Body of pancreas (tissue), 4 donors: ENCODE measurements at regions not wholly inside any gene's neighbourhood (a gene's known extent, or its start where the extent isn't known, plus 50 kb on each side); places are given as distances from the start of the nearest gene placed in this dataset.

Experiments
- ATAC-seq: fragments of 150-250 bp; one replicate; pipeline ENCODE4 v1.9.1; 2016
- DNase-seq, 4 donors: peaks; one replicate each; pipeline ENCODE4 v3.0.0-alpha.2; 2019
- H3K27ac ChIP-seq, 4 donors: fragments of 200-600 bp; sonication (generic); 1 replicate in 3 of 4; 2 replicates in 1 of 4; pipeline versions ENCODE4 v1.5.1 to v1.6.1; 2016 to 2019; ENCODE audit warnings: mild to moderate bottlenecking in 1 of 4, mixed read lengths in 1 of 4, moderate library complexity in 1 of 4
- H3K27me3 ChIP-seq, 2 donors: fragments of 200-600 bp; sonication (generic); one replicate each; pipeline ENCODE4 v1.6.0; 2016; ENCODE audit warnings: mild to moderate bottlenecking in 1 of 2
- H3K36me3 ChIP-seq, 2 donors: fragments of 200-600 bp; sonication (generic); replicated peaks in 1 of 2; 2 replicates each; pipeline ENCODE4 v1.5.1; 2016; ENCODE audit warnings: low read depth in 2 of 2; ENCODE audit not compliant: insufficient read depth in 1 of 2
- H3K4me1 ChIP-seq: fragments of 200-600 bp; sonication (generic); one replicate; pipeline ENCODE4 v1.6.0; 2016
- H3K4me3 ChIP-seq, 2 donors: fragments of 200-600 bp; sonication (generic); 1 replicate in 1 of 2; 2 replicates in 1 of 2; pipeline ENCODE4 v1.5.1; 2016 to 2019
- H3K9me3 ChIP-seq, 3 donors: fragments of 200-600 bp; sonication (generic); 1 replicate in 2 of 3; 2 replicates in 1 of 3; pipeline ENCODE4 v1.5.1; 2016
- CTCF ChIP-seq, 7 experiments: fragments of 450-650 bp in 4 of 7; fragments of 200-600 bp in 3 of 7; sonication (generic) in 3 of 7; IDR thresholded peaks; one replicate each; pipeline ENCODE4 v1.5.1; 2016 to 2019; ENCODE audit warnings: antibody characterized with exemption in 7 of 7
- POLR2A ChIP-seq, 3 donors: fragments of 450-650 bp; IDR thresholded peaks; one replicate each; pipeline ENCODE4 v1.6.1; 2016; ENCODE audit warnings: antibody characterized with exemption in 3 of 3, mild to moderate bottlenecking in 2 of 3
- WGBS, 2 donors: methylation state at CpG; one replicate each; pipeline ENCODE4 v1.1.5; 2017; 5-methylcytosine and 5-hydroxymethylcytosine counted together
- intact Hi-C: fragments of 100-400 bp; cut with DNase I; formaldehyde crosslinking; loops from one replicate; pipeline ENCODE4 v1.15.1; 2023

GRCh38 chr20:57895161-57895855 is 185.5 kb upstream of the PMEPA1 start:
- no peaks in the 10 kb centered on the region for H3K36me3 ChIP-seq
- no peaks in the 10 kb centered on the region for H3K9me3 ChIP-seq
- TF ChIP-seq CTCF (IDR thresholded peaks at IDR 0.05), result no peak
- no peaks in the 10 kb centered on the region for H3K27me3 ChIP-seq
- no peak overlapping the region for H3K27ac ChIP-seq
- H3K4me1 ChIP-seq, result peaks cover 6% of the 10 kb centered on the region
- ATAC-seq (no peak), DNase-seq (no peak)
- WGBS, 2 donors, result 83 to 95% methylated on average over 9 of the region's 9 CpGs
- intact Hi-C loops, result no loop called here
- H3K4me3 ChIP-seq, result no peak overlapping the region

GRCh38 chr20:57894522-57894921 is 184.7 kb upstream of the PMEPA1 start:
- no peak for ATAC-seq
- intact Hi-C loops, result no loop called here

GRCh38 chr20:57894096-57894495 is 184.3 kb upstream of the PMEPA1 start:
- ATAC-seq, result no peak

More at GRCh38 chr20:57894522-57894921, 184.7 kb upstream of the PMEPA1 start:
- Histone ChIP-seq H3K36me3 (no peaks in the 10 kb centered on the region), H3K4me3 (no peak overlapping the region), H3K4me1 (peaks cover 6% of the 10 kb centered on the region), H3K9me3 (no peaks in the 10 kb centered on the region), H3K27ac (no peak overlapping the region), H3K27me3 (no peaks in the 10 kb centered on the region)
- DNase-seq, result no peak
- TF ChIP-seq CTCF (IDR thresholded peaks at IDR 0.05) (no peak), POLR2A (IDR thresholded peaks at IDR 0.05) (no peak)

GRCh38 chr20:57893366-57893999 is 183.7 kb upstream of the PMEPA1 start:
- Histone ChIP-seq H3K4me1 (peaks cover 6% of the 10 kb centered on the region), H3K4me3 (no peak overlapping the region), H3K27me3 (no peaks in the 10 kb centered on the region), H3K36me3 (no peaks in the 10 kb centered on the region), H3K9me3 (no peaks in the 10 kb centered on the region), H3K27ac (no peak overlapping the region)
- intact Hi-C loops, result no loop called here
- ATAC-seq (no peak), DNase-seq (no peak)
- TF ChIP-seq POLR2A (IDR thresholded peaks at IDR 0.05) (no peak), CTCF (IDR thresholded peaks at IDR 0.05) (no peak)
- 63 to 69% methylated on average over 12 to 16 of the region's 16 CpGs for WGBS, 2 donors

More at GRCh38 chr20:57894096-57894495, 184.3 kb upstream of the PMEPA1 start:
- 67 to 82% methylated on average over 10 of the region's 10 CpGs for WGBS, 2 donors
- Histone ChIP-seq H3K9me3 (no peaks in the 10 kb centered on the region), H3K27ac (no peak overlapping the region), H3K27me3 (no peaks in the 10 kb centered on the region), H3K36me3 (no peaks in the 10 kb centered on the region), H3K4me3 (no peak overlapping the region), H3K4me1 (peaks cover 6% of the 10 kb centered on the region)
- DNase-seq, result no peak
- no peak for TF ChIP-seq CTCF (IDR thresholded peaks at IDR 0.05)
- TF ChIP-seq POLR2A (IDR thresholded peaks at IDR 0.05), result no peak
- intact Hi-C loops, result no loop called here

GRCh38 chr20:57892471-57892870 is 182.7 kb upstream of the PMEPA1 start:
- intact Hi-C loops, result no loop called here
- WGBS, 2 donors, result 63 to 83% methylated on average over 7 to 10 of the region's 10 CpGs
- Histone ChIP-seq H3K9me3 (peaks cover 0 to 2% (median 0%) of the 10 kb centered on the region in 3 donors), H3K4me3 (no peak overlapping the region), H3K4me1 (peaks cover 3% of the 10 kb centered on the region), H3K36me3 (no peaks in the 10 kb centered on the region), H3K27ac (no peak overlapping the region), H3K27me3 (no peaks in the 10 kb centered on the region)
- DNase-seq (no peak), ATAC-seq (no peak)
- TF ChIP-seq CTCF (IDR thresholded peaks at IDR 0.05), result no peak
- TF ChIP-seq POLR2A (IDR thresholded peaks at IDR 0.05), result no peak
